Urothelium cell line (cell line): ENCODE measurements at regions not wholly inside any gene's neighbourhood (a gene's known extent, or its start where the extent isn't known, plus 50 kb on each side); places are given as distances from the start of the nearest gene placed in this dataset.
"Not testable (repeated sequence)": the region's sequence is repeated elsewhere in the genome, so short reads cannot be mapped to it uniquely, and the experiment has no call there.

Experiments
- DNase-seq: peaks from one replicate; pipeline ENCODE4 v3.0.0; 2011; ENCODE audit warnings: low spot score, mixed read lengths
- FAIRE-seq: peaks from 2 replicates; lab custom pipeline; 2011; peaks lifted over from hg19 to GRCh38; lab: Jason Lieb, UNC

GRCh38 chr9:2389404-2389803, 232.2 kb upstream of the VLDLR start:
- no peak for FAIRE-seq
- no peak for DNase-seq

DNA sequence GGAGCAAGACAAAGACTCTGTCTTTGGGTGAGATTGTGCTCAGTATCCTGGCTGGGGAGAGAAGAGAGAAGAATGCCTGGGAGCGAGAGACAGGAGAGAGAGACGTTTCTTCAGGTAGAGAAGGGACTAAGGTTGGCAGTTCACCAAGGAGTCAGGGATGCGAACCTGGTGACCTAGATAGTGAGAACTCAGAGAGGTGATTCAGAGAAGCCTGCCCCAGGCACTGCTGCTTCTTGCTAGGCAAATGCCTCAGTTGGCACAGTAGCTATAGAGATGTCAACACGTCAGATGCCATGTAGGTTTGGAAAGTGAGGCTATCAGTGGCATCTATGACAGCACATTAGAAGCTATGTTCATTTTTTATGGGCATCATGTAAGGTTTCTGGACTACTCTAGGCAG, 231.6 kb upstream of the VLDLR start:
- no peak for DNase-seq

GRCh38 chr9:2391509-2392132, 230.0 kb upstream of the VLDLR start:
- FAIRE-seq = not testable (repeated sequence)

More for the DNA sequence above, 231.6 kb upstream of the VLDLR start:
- no peak for FAIRE-seq

GRCh38 chr9:2394087-2394741, 227.4 kb upstream of the VLDLR start:
- not testable (repeated sequence) for DNase-seq, FAIRE-seq

More at GRCh38 chr9:2391509-2392132, 230.0 kb upstream of the VLDLR start:
- not testable (repeated sequence) for DNase-seq

GRCh38 chr9:2395814-2396612, 225.6 kb upstream of the VLDLR start:
- DNase-seq = no peak
- FAIRE-seq = no peak

GRCh38 chr9:2396622-2397285, 224.8 kb upstream of the VLDLR start:
- DNase-seq (no peak), FAIRE-seq (no peak)

- not testable (repeated sequence) for FAIRE-seq, DNase-seq
Measured at GRCh38 chr9:2397875-2398274, 223.7 kb upstream of the VLDLR start.

DNA sequence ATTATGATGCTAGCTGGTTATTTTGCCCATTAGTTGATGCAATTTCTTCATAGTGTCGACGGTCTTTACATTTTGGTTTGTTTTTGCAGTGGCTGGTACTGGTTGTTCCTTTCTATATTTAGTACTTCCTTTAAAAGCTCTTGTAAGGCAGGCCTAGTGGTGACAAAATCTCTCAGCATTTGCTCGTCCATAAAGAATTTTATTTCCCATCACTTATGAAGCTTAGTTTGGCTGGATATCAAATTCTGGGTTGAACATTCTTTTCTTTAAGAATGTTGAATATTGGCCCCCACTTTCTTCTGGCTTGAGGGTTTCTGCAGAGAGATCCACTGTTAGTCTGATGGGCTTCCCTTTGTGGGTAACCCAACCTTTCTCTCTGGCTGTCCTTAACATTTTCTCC, 219.8 kb upstream of the VLDLR start:
- FAIRE-seq, DNase-seq: not testable (repeated sequence)

- DNase-seq = no peak
- no peak for FAIRE-seq
Measured at GRCh38 chr9:2403701-2404100, 217.9 kb upstream of the VLDLR start.

- FAIRE-seq (no peak), DNase-seq (no peak)
Measured at GRCh38 chr9:2406252-2406651, 215.3 kb upstream of the VLDLR start.

DNA sequence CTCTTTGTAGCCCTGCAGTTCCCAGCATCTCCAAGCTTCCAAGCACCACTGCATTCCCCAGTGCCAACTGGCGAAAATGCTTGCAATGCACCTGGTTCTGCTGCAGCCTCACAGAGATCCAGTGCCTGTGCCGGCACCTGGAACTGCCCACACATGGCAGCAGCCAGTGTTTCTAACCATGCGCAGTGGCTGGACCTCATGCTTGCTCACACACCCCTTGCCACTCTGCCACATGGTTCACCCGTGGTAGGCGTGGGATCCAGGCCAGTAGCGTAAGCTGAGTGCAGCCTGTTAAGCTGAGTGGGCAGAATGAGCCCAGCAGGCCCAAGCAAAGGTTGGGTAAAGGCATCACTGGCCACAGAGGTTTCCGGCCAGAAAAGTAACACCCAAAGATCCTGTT, 214.1 kb upstream of the VLDLR start:
- no peak for FAIRE-seq
- no peak for DNase-seq

DNA sequence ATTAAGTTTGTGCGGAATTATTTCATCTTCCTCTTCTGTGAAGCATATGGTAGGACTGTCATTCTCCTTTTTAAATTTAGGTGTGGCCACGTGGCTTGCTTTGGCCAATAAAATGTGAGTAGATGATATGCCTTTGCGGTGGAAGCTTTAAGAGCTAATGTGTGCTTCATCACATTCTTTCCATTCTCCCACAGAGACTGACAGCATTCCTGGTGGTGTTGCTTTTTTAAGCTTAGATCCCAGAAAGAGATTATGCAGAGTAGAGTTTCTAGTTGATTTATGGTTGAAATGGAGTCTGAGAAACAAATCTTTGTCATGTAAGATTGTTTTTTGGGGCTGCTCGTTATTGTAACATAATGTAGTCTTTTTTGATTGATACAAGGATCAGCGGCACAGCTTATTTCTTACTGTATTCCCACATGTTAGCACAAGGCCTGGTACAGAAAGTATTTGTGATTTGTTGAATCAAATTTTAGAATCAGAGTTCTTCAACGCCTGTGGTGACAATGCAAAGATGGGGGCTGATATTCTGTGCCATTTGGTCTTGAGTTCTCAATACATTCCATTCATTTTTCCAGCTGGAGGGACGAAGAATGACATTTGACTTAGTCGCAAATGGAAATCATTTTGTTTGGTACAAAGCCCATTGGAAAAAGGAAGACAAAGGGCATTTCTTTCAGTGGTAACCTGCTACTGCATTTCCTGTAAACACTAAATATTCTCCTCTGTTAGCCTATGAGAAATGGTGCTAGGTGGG, 209.9 kb upstream of the VLDLR start:
- FAIRE-seq (no peak), DNase-seq (peak; percentile 33)

DNA sequence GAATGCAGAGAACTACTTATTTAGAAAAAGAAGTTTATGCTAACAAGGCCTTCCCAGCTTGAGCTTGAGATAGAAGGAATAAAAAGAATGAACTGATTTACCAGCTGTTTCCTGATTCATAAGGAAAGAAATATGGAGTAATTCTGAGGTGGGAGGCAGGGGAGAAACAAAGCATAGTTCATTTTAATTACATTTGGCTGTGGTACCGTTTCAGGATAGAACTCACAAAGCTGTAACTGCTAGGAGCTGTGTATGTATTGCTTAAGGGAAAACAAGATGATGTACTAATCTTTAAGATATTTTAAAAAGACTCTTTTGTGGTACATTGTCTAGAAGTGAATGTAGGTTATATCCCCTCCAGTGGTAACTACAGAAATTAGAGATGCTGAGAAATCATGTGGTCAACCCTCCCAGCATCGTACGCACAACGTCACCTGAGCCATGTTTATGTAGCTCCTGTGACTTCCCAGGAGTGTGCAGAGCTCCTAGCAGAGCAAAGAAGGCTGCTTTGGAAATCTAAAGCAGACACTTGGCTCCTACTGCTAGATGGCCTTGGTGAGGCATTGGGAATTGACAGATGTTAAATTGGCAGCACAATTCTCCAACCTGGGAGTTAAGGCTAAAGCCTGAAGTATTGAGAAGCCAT, 208.3 kb upstream of the VLDLR start:
- FAIRE-seq (no peak), DNase-seq (no peak)

DNA sequence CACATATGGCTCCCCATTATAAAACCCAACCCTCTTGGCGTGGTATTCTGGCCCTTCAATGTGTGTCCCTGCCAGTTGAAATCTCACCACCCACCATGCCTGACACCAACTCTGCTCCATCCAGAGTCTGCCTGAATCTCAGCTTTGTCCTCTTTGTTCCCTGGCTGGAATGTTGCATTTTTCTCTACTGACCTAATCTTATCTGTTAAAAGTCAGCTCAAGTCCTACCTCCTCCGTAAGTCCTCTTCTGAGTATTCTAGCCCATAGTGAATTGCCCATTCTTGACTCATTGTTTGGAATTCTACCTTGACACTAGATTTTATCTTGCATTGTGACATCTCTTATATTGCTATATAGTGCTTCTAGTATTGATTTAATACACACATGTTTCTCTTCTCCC, 207.1 kb upstream of the VLDLR start:
- no peak for DNase-seq
- no peak for FAIRE-seq

DNA sequence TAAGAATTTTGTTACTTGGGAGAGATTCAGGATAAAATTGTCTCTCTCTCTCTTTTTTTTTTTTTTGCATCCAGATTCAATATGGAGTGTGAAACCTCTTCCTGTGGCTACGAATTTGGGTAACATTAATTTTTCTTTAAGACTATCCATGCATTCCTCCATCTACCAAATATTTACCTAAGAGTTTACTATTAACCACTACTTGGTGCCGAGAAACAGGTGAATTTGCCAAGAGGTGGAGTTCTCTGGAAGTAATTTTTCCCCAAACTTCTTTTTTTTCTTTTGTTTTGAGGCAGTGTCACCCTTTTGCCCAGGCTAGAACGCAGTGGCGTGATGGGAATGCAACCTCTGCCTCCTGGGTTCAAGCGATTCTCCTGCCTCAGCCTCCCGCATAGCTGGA, 206.3 kb upstream of the VLDLR start:
- DNase-seq (no peak), FAIRE-seq (no peak)

DNA sequence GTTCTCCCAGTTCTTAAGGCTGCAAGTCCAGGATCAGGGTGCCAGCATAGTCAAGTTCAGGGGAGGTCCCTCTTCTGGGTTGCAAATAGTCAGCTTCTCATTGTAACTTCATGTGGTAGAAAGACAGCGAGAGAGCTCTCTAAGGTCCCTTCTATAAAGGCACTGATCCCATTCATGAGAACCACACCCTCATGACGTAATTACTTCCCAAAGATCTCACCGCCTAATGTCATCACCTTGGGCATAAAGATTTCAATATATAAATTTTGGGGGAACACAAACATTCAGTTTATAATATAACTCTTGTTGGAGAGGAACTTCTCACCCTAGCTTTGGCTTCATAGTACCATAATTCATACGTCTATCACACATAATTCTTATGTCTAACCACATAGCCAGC, 203.9 kb upstream of the VLDLR start:
- no peak for FAIRE-seq
- no peak for DNase-seq

GRCh38 chr9:2418619-2419018, 203.0 kb upstream of the VLDLR start:
- peak; percentile 17 for DNase-seq
- no peak for FAIRE-seq

GRCh38 chr9:2419347-2419746, 202.2 kb upstream of the VLDLR start:
- no peak for DNase-seq
- no peak for FAIRE-seq

GRCh38 chr9:2420543-2420942, 201.0 kb upstream of the VLDLR start:
- FAIRE-seq = no peak
- no peak for DNase-seq

GRCh38 chr9:2424619-2425033, 197.0 kb upstream of the VLDLR start:
- no peak for DNase-seq
- FAIRE-seq = no peak
